SK-N-SH (cell line): ENCODE measurements at regions not wholly inside any gene's neighbourhood (a gene's known extent, or its start where the extent isn't known, plus 50 kb on each side); places are given as distances from the start of the nearest gene placed in this dataset.

Experiments used
- CTCF ChIA-PET: fragments of 300-600, 350-600 bp; formaldehyde crosslinking; extraction: SDS; loops from one replicate; lab custom pipeline; 2021; lab: Yijun Ruan, JAX
- POLR2A ChIA-PET: fragments of 350-600 bp; sonication (Branson Sonifier 250); formaldehyde crosslinking; extraction: SDS; loops from one replicate; lab custom pipeline; 2020; ENCODE audit warnings: antibody characterized with exemption, inconsistent platforms; lab: Yijun Ruan, JAX
- DNase-seq: peaks from one replicate; pipeline ENCODE4 v3.0.0; 2012
- H2AFZ ChIP-seq: fragments of 200-600 bp; sonication (generic); 2 replicates; pipeline ENCODE4 v1.8.1; 2016; ENCODE audit warnings: antibody characterized with exemption, mild to moderate bottlenecking, low read depth
- H3F3A ChIP-seq: fragments of 200-600 bp; sonication (generic); replicated peaks from 2 replicates; pipeline ENCODE3; 2016; ENCODE audit warnings: antibody characterized with exemption, mild to moderate bottlenecking; ENCODE audit not compliant: insufficient read depth
- H3K27ac ChIP-seq, 2 experiments: fragments of 200-500 bp in 1 of 2; fragments of 200-600 bp in 1 of 2; sonication (Bioruptor generic) in 1 of 2; sonication (generic), shearing (Covaris generic) in 1 of 2; 2 replicates each; pipeline versions ENCODE4 v1.5.1 to v1.6.1; 2014 to 2016; ENCODE audit warnings: low read depth in 2 of 2, inconsistent platforms in 1 of 2, low read length in 1 of 2, mild to moderate bottlenecking in 1 of 2, mixed read lengths in 1 of 2
- H3K27me3 ChIP-seq: fragments of 200-600 bp; sonication (generic), shearing (Covaris generic); 2 replicates; pipeline ENCODE4 v1.6.1; 2016; ENCODE audit warnings: mixed run types; ENCODE audit not compliant: insufficient read depth
- H3K36me3 ChIP-seq, 2 experiments: fragments of 200-500 bp in 1 of 2; fragments of 200-600 bp in 1 of 2; sonication (Bioruptor generic) in 1 of 2; sonication (generic) in 1 of 2; replicated peaks in 1 of 2; 2 replicates each; pipeline versions ENCODE3 to v1.5.1; 2014 to 2016; ENCODE audit warnings: low read length in 1 of 2, mild to moderate bottlenecking in 1 of 2; ENCODE audit not compliant: insufficient read depth in 2 of 2, control insufficient read depth in 1 of 2
- H3K4me1 ChIP-seq, 2 experiments: fragments of 200-500 bp in 1 of 2; fragments of 200-600 bp in 1 of 2; sonication (Bioruptor generic) in 1 of 2; sonication (generic), shearing (Covaris generic) in 1 of 2; 2 replicates each; pipeline versions ENCODE4 v1.5.1 to v1.6.1; 2014 to 2016; ENCODE audit warnings: low read depth in 1 of 2, low read length in 1 of 2, mixed run types in 1 of 2; ENCODE audit not compliant: insufficient read depth in 2 of 2, control insufficient read depth in 1 of 2
- H3K4me2 ChIP-seq: fragments of 200-600 bp; sonication (generic), shearing (Covaris generic); 2 replicates; pipeline ENCODE4 v1.6.1; 2017; ENCODE audit warnings: mixed run types
- H3K4me3 ChIP-seq, 2 experiments: fragments of 200-500 bp in 1 of 2; fragments of 200-600 bp in 1 of 2; sonication (Bioruptor generic) in 1 of 2; sonication (generic), shearing (Covaris generic) in 1 of 2; 2 replicates each; pipeline versions ENCODE4 v1.5.1 to v1.8.1; 2014 to 2016; ENCODE audit warnings: low read depth in 2 of 2, inconsistent platforms in 1 of 2, low read length in 1 of 2, mild to moderate bottlenecking in 1 of 2, mixed read lengths in 1 of 2, moderate library complexity in 1 of 2
- H3K79me2 ChIP-seq: fragments of 200-600 bp; sonication (generic); 2 replicates; pipeline ENCODE4 v1.8.1; 2017; ENCODE audit warnings: mild to moderate bottlenecking; ENCODE audit not compliant: insufficient read depth
- H3K9ac ChIP-seq: fragments of 200-600 bp; sonication (generic); 2 replicates; pipeline ENCODE4 v1.6.1; 2017; ENCODE audit warnings: mixed run types
- H3K9me2 ChIP-seq: fragments of 200-600 bp; sonication (generic); 2 replicates; pipeline ENCODE4 v1.6.1; 2017; ENCODE audit warnings: mixed run types
- H3K9me3 ChIP-seq: fragments of 200-600 bp; sonication (generic); 2 replicates; pipeline ENCODE4 v1.6.1; 2017; ENCODE audit warnings: mixed run types, mild to moderate bottlenecking, moderate library complexity
- H4K20me1 ChIP-seq: fragments of 200-600 bp; sonication (generic); 2 replicates; pipeline ENCODE4 v1.6.1; 2017; ENCODE audit warnings: mild to moderate bottlenecking, mixed run types; ENCODE audit not compliant: insufficient read depth
- CHD2 ChIP-seq: fragments of 150-350 bp; IDR thresholded peaks from 2 replicates; pipeline ENCODE4 v1.6.1; 2018; ENCODE audit warnings: low read length; ENCODE audit not compliant: partially characterized antibody
- EP300 ChIP-seq, 2 experiments: IDR thresholded peaks; 2 replicates each; pipeline versions ENCODE4 v1.4.0 to v1.6.1; 2012; ENCODE audit warnings: borderline replicate concordance in 1 of 2, low read depth in 1 of 2, low read length in 1 of 2
- FOXM1 ChIP-seq: IDR thresholded peaks from 2 replicates; pipeline ENCODE4 v1.4.0; 2012; ENCODE audit warnings: low read depth, mild to moderate bottlenecking
- GABPA ChIP-seq: IDR thresholded peaks from 2 replicates; pipeline ENCODE4 v1.4.0; 2012; ENCODE audit warnings: low read depth, mild to moderate bottlenecking
- GATA2 ChIP-seq: sonication (generic); formaldehyde crosslinking; IDR thresholded peaks from 2 replicates; pipeline ENCODE4 v1.5.0; 2020; ENCODE audit warnings: mild to moderate bottlenecking, missing genetic modification reagents
- JUND ChIP-seq: IDR thresholded peaks from 2 replicates; pipeline ENCODE4 v1.4.0; 2012
- NFIC ChIP-seq: IDR thresholded peaks from 2 replicates; pipeline ENCODE4 v1.4.0; 2012; ENCODE audit warnings: borderline replicate concordance
- POLR2AphosphoS5 ChIP-seq: IDR thresholded peaks from 2 replicates; pipeline ENCODE4 v1.6.1; 2012; ENCODE audit warnings: low read depth, low read length
- RCOR1 ChIP-seq: fragments of 150-350 bp; IDR thresholded peaks from 2 replicates; pipeline ENCODE4 v1.6.1; 2017; ENCODE audit warnings: antibody characterized with exemption, low read length
- RXRA ChIP-seq: IDR thresholded peaks from 2 replicates; pipeline ENCODE4 v1.4.0; 2012; ENCODE audit warnings: low read depth, mild to moderate bottlenecking, borderline replicate concordance
- SIN3A ChIP-seq: IDR thresholded peaks from 2 replicates; pipeline ENCODE4 v1.6.1; 2012; ENCODE audit warnings: low read depth, mild to moderate bottlenecking, low read length, moderate library complexity, borderline replicate concordance
- TCF12 ChIP-seq: IDR thresholded peaks from 2 replicates; pipeline ENCODE4 v1.4.0; 2012
- WGBS: methylation state at CpG from one replicate; pipeline ENCODE4 v1.1.6; 2017; ENCODE audit warnings: low lambda C conversion rate; 5-methylcytosine and 5-hydroxymethylcytosine counted together
- TF ChIP-seq, protein P1 (sequence below): IDR thresholded peaks from 2 replicates; pipeline ENCODE4 v1.4.0; 2012; ENCODE audit warnings: low read depth
- TF ChIP-seq, protein P2 (sequence below): IDR thresholded peaks from 2 replicates; pipeline ENCODE4 v1.4.0; 2012; ENCODE audit warnings: low read depth, borderline replicate concordance
- TF ChIP-seq, protein P3 (sequence below): IDR thresholded peaks from 2 replicates; pipeline ENCODE4 v1.6.1; 2012; ENCODE audit warnings: mild to moderate bottlenecking, low read depth, low read length, moderate library complexity
- TF ChIP-seq, protein P4 (sequence below): fragments of 150-350 bp; IDR thresholded peaks from 2 replicates; pipeline ENCODE4 v1.6.1; 2016; ENCODE audit warnings: mild to moderate bottlenecking, low read depth, low read length
- TF ChIP-seq, protein P5 (sequence below): IDR thresholded peaks from 2 replicates; pipeline ENCODE4 v1.4.0; 2012; ENCODE audit warnings: low read depth, borderline replicate concordance
- TF ChIP-seq, protein P6 (sequence below): fragments of 150-350 bp; IDR thresholded peaks from 2 replicates; pipeline ENCODE4 v1.6.1; 2017; ENCODE audit warnings: antibody characterized with exemption, low read length, low read depth, borderline replicate concordance

DNA sequence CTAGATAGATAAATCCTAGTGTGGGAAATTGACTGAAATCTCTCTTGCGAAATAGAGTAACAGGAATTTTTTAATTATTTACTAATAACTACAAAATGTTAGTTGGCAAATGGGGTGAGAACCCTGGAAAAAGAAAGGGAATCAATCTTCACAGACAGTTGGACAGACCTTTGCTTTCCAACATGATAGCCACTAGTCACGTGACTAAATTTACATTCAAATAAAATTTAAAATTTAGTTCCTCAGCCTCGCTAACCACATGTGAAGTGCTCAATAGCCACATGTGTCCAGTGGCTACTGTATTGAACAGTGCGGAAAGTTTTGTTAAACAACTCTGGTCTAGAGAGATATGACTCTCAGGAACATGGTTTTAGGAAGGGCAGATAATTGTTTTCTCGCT, 289.9 kb upstream of the RASA1 start:
- Histone ChIP-seq H3K9me3 (no peaks in the 10 kb centered on the region), H4K20me1 (no peaks in the 10 kb centered on the region), H3K4me2 (no peak overlapping the region), H3K9me2 (no peaks in the 10 kb centered on the region), H2AFZ (no peak overlapping the region), H3F3A (no peaks in the 10 kb centered on the region), H3K79me2 (no peaks in the 10 kb centered on the region), H3K4me1 (no peaks in the 10 kb centered on the region), H3K27me3 (peaks cover 17% of the 10 kb centered on the region; the same call in 1 of the 2 replicates), H3K4me3 (no peak overlapping the region), H3K9ac (no peak overlapping the region), H3K27ac (no peak overlapping the region), H3K36me3 (no peaks in the 10 kb centered on the region)
- ChIA-PET POLR2A (no interaction called here), CTCF (no interaction called here)
- no peak for DNase-seq
- TF ChIP-seq SIN3A = no peak
- TF ChIP-seq, protein P1, sequence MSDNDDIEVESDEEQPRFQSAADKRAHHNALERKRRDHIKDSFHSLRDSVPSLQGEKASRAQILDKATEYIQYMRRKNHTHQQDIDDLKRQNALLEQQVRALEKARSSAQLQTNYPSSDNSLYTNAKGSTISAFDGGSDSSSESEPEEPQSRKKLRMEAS = no peak
- TF ChIP-seq, protein P2, sequence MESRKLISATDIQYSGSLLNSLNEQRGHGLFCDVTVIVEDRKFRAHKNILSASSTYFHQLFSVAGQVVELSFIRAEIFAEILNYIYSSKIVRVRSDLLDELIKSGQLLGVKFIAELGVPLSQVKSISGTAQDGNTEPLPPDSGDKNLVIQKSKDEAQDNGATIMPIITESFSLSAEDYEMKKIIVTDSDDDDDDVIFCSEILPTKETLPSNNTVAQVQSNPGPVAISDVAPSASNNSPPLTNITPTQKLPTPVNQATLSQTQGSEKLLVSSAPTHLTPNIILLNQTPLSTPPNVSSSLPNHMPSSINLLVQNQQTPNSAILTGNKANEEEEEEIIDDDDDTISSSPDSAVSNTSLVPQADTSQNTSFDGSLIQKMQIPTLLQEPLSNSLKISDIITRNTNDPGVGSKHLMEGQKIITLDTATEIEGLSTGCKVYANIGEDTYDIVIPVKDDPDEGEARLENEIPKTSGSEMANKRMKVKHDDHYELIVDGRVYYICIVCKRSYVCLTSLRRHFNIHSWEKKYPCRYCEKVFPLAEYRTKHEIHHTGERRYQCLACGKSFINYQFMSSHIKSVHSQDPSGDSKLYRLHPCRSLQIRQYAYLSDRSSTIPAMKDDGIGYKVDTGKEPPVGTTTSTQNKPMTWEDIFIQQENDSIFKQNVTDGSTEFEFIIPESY = no peak
- no peak for TF ChIP-seq FOXM1
- TF ChIP-seq JUND = no peak
- no peak for TF ChIP-seq POLR2AphosphoS5
- no peak for TF ChIP-seq RXRA
- no peak for TF ChIP-seq RCOR1
- TF ChIP-seq GATA2 (CRISPR knock-in tag) = no peak
- TF ChIP-seq TCF12 = no peak
- TF ChIP-seq, protein P3, sequence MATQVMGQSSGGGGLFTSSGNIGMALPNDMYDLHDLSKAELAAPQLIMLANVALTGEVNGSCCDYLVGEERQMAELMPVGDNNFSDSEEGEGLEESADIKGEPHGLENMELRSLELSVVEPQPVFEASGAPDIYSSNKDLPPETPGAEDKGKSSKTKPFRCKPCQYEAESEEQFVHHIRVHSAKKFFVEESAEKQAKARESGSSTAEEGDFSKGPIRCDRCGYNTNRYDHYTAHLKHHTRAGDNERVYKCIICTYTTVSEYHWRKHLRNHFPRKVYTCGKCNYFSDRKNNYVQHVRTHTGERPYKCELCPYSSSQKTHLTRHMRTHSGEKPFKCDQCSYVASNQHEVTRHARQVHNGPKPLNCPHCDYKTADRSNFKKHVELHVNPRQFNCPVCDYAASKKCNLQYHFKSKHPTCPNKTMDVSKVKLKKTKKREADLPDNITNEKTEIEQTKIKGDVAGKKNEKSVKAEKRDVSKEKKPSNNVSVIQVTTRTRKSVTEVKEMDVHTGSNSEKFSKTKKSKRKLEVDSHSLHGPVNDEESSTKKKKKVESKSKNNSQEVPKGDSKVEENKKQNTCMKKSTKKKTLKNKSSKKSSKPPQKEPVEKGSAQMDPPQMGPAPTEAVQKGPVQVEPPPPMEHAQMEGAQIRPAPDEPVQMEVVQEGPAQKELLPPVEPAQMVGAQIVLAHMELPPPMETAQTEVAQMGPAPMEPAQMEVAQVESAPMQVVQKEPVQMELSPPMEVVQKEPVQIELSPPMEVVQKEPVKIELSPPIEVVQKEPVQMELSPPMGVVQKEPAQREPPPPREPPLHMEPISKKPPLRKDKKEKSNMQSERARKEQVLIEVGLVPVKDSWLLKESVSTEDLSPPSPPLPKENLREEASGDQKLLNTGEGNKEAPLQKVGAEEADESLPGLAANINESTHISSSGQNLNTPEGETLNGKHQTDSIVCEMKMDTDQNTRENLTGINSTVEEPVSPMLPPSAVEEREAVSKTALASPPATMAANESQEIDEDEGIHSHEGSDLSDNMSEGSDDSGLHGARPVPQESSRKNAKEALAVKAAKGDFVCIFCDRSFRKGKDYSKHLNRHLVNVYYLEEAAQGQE = no peak
- no peak for TF ChIP-seq EP300 (IDR thresholded peaks at IDR 0.05; ENCODE audit: borderline replicate concordance in 1 of 2, low read depth in 1 of 2, low read length in 1 of 2)
- no peak for TF ChIP-seq CHD2
- TF ChIP-seq, protein P4, sequence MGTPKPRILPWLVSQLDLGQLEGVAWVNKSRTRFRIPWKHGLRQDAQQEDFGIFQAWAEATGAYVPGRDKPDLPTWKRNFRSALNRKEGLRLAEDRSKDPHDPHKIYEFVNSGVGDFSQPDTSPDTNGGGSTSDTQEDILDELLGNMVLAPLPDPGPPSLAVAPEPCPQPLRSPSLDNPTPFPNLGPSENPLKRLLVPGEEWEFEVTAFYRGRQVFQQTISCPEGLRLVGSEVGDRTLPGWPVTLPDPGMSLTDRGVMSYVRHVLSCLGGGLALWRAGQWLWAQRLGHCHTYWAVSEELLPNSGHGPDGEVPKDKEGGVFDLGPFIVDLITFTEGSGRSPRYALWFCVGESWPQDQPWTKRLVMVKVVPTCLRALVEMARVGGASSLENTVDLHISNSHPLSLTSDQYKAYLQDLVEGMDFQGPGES = no peak
- no peak for TF ChIP-seq GABPA
- TF ChIP-seq, protein P5, sequence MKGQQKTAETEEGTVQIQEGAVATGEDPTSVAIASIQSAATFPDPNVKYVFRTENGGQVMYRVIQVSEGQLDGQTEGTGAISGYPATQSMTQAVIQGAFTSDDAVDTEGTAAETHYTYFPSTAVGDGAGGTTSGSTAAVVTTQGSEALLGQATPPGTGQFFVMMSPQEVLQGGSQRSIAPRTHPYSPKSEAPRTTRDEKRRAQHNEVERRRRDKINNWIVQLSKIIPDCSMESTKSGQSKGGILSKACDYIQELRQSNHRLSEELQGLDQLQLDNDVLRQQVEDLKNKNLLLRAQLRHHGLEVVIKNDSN = no peak
- TF ChIP-seq, protein P6, sequence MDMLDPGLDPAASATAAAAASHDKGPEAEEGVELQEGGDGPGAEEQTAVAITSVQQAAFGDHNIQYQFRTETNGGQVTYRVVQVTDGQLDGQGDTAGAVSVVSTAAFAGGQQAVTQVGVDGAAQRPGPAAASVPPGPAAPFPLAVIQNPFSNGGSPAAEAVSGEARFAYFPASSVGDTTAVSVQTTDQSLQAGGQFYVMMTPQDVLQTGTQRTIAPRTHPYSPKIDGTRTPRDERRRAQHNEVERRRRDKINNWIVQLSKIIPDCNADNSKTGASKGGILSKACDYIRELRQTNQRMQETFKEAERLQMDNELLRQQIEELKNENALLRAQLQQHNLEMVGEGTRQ = no peak
- no peak for TF ChIP-seq NFIC
- 24% methylated on average over 5 of the region's 5 CpGs for WGBS
